ENCODE measurements at regions not wholly inside any gene's neighbourhood (a gene's known extent, or its start where the extent isn't known, plus 50 kb on each side); places are given as distances from the start of the nearest gene placed in this dataset.

DNA sequence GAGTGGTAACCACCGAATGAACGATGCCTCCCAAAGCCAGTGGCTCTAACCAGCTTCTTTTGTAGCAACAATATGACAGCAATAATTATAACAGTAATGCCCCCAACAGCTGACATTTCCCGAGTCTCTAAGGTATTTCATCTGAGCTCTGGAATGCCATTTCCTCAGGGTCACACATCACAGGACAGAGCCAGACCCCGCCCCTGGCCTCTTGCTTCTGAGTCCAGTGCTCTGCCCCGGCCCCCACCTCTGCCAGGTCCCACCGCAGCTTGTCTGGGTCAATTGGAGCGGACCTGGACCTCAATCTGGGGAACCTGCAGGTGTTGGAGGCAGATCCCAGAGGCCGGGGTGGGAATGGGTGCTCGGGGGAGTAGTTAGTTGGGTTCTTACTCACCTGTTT, 63.8 kb downstream of the IGLL1 start:
- CTCF ChIA-PET: no interaction called here
- TF ChIP-seq, protein P1, sequence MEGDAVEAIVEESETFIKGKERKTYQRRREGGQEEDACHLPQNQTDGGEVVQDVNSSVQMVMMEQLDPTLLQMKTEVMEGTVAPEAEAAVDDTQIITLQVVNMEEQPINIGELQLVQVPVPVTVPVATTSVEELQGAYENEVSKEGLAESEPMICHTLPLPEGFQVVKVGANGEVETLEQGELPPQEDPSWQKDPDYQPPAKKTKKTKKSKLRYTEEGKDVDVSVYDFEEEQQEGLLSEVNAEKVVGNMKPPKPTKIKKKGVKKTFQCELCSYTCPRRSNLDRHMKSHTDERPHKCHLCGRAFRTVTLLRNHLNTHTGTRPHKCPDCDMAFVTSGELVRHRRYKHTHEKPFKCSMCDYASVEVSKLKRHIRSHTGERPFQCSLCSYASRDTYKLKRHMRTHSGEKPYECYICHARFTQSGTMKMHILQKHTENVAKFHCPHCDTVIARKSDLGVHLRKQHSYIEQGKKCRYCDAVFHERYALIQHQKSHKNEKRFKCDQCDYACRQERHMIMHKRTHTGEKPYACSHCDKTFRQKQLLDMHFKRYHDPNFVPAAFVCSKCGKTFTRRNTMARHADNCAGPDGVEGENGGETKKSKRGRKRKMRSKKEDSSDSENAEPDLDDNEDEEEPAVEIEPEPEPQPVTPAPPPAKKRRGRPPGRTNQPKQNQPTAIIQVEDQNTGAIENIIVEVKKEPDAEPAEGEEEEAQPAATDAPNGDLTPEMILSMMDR (IDR thresholded peaks at IDR 0.05; ENCODE audit: control extremely low read depth, extremely low read depth, low read depth, missing control alignments): no peak
- no peak for DNase-seq (ENCODE audit: extremely low spot score)
- POLR2A ChIA-PET: no interaction called here

DNA sequence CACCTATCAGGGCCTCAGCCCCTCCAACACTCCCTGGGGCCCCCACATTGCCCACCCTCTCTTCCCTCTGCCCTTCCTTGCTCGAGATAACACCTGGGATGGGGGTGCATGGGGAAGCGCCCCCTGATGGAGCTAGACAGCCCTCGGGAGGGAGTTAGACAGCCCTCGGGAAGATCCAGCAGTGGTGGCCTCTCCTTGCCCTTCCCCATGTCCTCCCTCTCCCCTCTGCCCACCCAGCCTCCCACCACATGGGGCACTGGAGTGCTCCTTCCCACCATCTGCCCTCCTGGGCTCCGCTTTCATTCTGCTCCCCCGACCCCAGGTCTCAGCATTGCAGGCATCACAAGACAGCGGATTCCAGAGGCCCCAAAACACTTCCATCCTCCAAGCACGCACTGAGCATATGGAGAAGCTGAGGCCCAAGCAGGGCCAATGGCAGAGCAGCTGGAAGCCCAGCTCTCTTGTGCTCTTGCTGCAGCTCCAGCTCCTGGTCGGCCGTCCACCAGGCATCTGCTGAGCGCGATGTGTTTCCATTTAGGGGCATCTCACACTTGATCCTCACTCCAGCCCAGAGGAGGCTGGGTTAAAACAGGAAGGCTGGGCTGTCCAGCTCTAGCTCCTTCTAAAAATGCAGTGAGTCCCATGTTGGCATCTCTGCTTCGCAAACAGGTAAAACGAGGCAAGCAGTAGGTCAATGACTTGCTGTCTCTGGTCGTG, 65.6 kb downstream of the IGLL1 start:
- TF ChIP-seq, protein P1 (IDR thresholded peaks at IDR 0.05; ENCODE audit: control extremely low read depth, extremely low read depth, low read depth, missing control alignments): no peak
- no peak for DNase-seq (ENCODE audit: extremely low spot score)
- ChIA-PET POLR2A (no interaction called here), CTCF (no interaction called here)

DNA sequence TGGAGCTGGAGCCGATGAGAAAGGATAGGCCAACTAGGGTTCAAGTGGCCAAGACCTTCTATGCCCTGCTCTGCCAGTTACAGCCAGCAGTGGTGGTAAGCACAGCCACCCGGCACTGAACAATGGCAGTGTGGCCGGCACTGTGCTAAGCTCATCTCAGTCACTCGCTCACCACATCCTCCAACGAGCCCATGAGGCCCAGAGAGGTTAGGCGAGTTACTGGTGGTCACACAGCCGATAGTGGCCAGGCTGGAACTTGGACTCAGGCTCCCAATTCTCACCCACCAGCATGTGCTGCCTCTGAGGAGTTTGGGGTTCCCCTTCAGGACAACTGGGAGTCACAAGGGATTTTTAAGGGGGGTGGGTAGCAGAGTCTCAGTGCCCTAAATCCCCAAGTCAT, 66.4 kb downstream of the IGLL1 start:
- DNase-seq (ENCODE audit: extremely low spot score): no peak
- TF ChIP-seq, protein P1 (IDR thresholded peaks at IDR 0.05; ENCODE audit: control extremely low read depth, extremely low read depth, low read depth, missing control alignments): no peak
- ChIA-PET CTCF (no interaction called here), POLR2A (no interaction called here)

DNA sequence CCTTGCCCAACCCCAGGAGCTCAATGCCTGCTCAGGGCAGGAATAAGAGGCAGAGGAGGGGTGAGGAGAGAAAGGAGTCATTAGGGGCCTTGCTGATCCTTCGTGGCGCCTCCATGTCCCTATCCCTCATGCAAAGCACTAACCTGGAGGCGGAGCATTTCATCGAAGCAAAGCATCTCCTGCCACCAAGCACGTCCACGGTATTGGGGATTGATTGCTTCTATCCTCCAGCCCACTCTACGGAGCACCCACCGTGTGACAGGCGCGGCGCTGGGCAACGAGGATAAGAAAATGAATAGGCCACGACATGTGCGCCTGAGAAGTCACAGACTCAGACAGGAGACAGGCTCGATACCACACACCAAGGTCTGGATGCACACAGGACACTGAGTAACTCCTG, 67.0 kb downstream of the IGLL1 start:
- TF ChIP-seq, protein P1 (IDR thresholded peaks at IDR 0.05; ENCODE audit: control extremely low read depth, extremely low read depth, low read depth, missing control alignments): no peak
- ChIA-PET CTCF (no interaction called here), POLR2A (no interaction called here)

DNA sequence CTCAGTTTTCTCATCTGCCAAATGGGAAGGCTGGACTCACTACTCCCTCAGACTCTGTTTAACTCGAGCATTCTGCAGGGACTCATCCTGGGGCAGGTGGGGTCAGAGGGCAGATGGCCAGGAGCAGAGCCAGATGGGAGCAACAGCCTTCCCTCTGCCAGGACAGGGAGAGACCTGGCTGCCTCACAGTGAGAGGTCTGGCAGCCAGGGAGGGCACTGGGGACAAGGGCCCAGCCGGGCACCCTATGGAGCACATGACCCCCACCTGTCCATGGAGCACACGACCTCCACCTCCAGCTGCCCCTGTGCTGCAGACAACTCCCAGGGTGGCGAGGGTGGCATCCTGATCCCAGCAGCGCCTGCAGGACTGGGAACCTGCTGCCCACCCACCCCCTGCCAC, 67.4 kb downstream of the IGLL1 start:
- CTCF ChIA-PET: no interaction called here
- POLR2A ChIA-PET: no interaction called here
- no peak for DNase-seq (ENCODE audit: extremely low spot score)
- TF ChIP-seq, protein P1 (IDR thresholded peaks at IDR 0.05; ENCODE audit: control extremely low read depth, extremely low read depth, low read depth, missing control alignments): no peak

More for the DNA sequence above, 67.0 kb downstream of the IGLL1 start:
- DNase-seq (ENCODE audit: extremely low spot score): no peak

DNA sequence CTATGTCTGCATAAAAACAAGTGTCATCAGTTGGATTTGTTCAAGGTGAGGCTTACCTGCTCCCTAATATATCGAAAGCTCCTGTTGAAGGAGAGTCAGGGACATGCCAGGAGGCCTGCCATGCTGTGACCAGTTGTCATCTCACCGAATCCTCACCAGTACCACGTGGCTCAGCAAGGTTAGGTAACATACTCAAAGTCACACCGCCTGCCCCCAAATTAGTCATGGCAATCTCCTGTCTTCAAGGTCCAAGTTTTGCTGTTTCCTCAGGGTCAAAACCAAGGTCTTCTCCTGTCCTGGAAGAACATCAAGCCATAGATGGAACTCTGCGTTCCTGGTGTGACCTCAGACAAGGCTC, 67.8 kb downstream of the IGLL1 start:
- no peak for DNase-seq (ENCODE audit: extremely low spot score)
- CTCF ChIA-PET: no interaction called here
- POLR2A ChIA-PET: no interaction called here
- TF ChIP-seq, protein P1 (IDR thresholded peaks at IDR 0.05; ENCODE audit: control extremely low read depth, extremely low read depth, low read depth, missing control alignments): no peak

Data from GM10248 (cell line).